ENCODE measurements at regions not wholly inside any gene's neighbourhood (a gene's known extent, or its start where the extent isn't known, plus 50 kb on each side); places are given as distances from the start of the nearest gene placed in this dataset.

DNA sequence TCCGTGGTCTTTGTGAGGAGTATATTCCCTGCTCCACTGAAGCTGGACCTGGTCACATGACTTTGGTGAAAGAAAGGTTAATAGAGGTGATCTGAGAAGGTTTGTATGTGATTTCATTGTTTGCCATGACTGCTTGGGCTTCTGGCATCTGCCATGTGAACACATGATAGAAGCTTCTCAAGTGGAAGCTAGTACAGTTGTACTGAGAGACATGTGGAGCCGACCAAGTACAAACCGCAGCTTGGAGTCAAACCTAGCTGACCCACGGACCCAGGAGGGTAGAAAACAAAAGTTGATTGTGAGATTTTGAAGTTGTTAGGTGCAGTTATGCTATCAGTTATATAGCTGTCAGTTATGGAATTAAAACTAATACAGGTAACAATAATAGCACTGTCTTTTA lies 140.4 kb downstream of the CARTPT start:
- Histone ChIP-seq H3K4me1 (ENCODE audit: insufficient read depth, low read length, poor library complexity, severe bottlenecking) (no peaks in the 10 kb centered on the region), H3K36me3 (ENCODE audit: insufficient read depth, low read length, poor library complexity, severe bottlenecking) (no peaks in the 10 kb centered on the region), H3K27me3 (replicated peaks; ENCODE audit: insufficient read depth, low read depth, low read length, poor library complexity) (no peaks in the 10 kb centered on the region), H3K9me3 (ENCODE audit: low read depth, low read length, poor library complexity, severe bottlenecking) (no peaks in the 10 kb centered on the region), H3K4me3 (ENCODE audit: low read depth, low read length, poor library complexity, severe bottlenecking) (no peak overlapping the region), H3K27ac (ENCODE audit: low read depth, low read length, poor library complexity, severe bottlenecking) (no peak overlapping the region)
- CTCF ChIA-PET, result no interaction called here
- intact Hi-C loops (cut with micrococcal nuclease; ENCODE audit: unreplicated experiment), result no loop called here
- no peak for DNase-seq (ENCODE audit: low spot score)
- no TSS peak for BruUV-seq (replicated peaks)
- TF ChIP-seq, protein P1, sequence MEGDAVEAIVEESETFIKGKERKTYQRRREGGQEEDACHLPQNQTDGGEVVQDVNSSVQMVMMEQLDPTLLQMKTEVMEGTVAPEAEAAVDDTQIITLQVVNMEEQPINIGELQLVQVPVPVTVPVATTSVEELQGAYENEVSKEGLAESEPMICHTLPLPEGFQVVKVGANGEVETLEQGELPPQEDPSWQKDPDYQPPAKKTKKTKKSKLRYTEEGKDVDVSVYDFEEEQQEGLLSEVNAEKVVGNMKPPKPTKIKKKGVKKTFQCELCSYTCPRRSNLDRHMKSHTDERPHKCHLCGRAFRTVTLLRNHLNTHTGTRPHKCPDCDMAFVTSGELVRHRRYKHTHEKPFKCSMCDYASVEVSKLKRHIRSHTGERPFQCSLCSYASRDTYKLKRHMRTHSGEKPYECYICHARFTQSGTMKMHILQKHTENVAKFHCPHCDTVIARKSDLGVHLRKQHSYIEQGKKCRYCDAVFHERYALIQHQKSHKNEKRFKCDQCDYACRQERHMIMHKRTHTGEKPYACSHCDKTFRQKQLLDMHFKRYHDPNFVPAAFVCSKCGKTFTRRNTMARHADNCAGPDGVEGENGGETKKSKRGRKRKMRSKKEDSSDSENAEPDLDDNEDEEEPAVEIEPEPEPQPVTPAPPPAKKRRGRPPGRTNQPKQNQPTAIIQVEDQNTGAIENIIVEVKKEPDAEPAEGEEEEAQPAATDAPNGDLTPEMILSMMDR (conservative IDR thresholded peaks at IDR 0.05; ENCODE audit: low read depth, low read length), result no peak
- TF ChIP-seq EZH2 (IDR thresholded peaks at IDR 0.05; ENCODE audit: borderline replicate concordance, low read depth, low read length, poor library complexity, severe bottlenecking), result no peak
- POLR2A ChIA-PET (ENCODE audit: low non-redundant PET), result no interaction called here

DNA sequence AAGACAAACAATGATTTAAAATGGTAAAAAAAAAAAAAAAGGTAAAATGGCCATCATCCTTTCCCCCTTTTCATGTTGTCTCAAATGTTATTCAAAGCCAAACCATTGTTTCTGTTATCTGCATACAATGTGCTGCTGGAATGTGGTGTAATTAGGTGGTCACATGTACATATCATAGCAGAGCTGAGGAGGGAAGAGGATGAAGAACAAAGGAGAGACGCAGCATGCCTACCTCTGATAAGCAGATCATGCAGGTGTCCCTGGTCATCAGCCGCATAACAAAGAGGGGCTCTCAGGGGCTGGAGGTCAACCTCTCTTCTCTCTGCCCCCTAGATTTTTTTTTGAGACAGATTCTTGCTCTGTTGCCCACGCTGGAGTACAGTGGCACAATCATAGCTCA lies 141.0 kb downstream of the CARTPT start:
- Histone ChIP-seq H3K4me3 (ENCODE audit: low read depth, low read length, poor library complexity, severe bottlenecking) (no peak overlapping the region), H3K27me3 (replicated peaks; ENCODE audit: insufficient read depth, low read depth, low read length, poor library complexity) (no peaks in the 10 kb centered on the region), H3K36me3 (ENCODE audit: insufficient read depth, low read length, poor library complexity, severe bottlenecking) (no peaks in the 10 kb centered on the region), H3K4me1 (ENCODE audit: insufficient read depth, low read length, poor library complexity, severe bottlenecking) (no peaks in the 10 kb centered on the region), H3K27ac (ENCODE audit: low read depth, low read length, poor library complexity, severe bottlenecking) (no peak overlapping the region), H3K9me3 (ENCODE audit: low read depth, low read length, poor library complexity, severe bottlenecking) (no peaks in the 10 kb centered on the region)
- TF ChIP-seq, protein P1 (conservative IDR thresholded peaks at IDR 0.05; ENCODE audit: low read depth, low read length), result no peak
- no peak for TF ChIP-seq EZH2 (IDR thresholded peaks at IDR 0.05; ENCODE audit: borderline replicate concordance, low read depth, low read length, poor library complexity, severe bottlenecking)
- POLR2A ChIA-PET (ENCODE audit: low non-redundant PET), result no interaction called here
- CTCF ChIA-PET, result no interaction called here
- no TSS peak for BruUV-seq (replicated peaks)
- intact Hi-C loops (cut with micrococcal nuclease; ENCODE audit: unreplicated experiment), result no loop called here
- no peak for DNase-seq (ENCODE audit: low spot score)

DNA sequence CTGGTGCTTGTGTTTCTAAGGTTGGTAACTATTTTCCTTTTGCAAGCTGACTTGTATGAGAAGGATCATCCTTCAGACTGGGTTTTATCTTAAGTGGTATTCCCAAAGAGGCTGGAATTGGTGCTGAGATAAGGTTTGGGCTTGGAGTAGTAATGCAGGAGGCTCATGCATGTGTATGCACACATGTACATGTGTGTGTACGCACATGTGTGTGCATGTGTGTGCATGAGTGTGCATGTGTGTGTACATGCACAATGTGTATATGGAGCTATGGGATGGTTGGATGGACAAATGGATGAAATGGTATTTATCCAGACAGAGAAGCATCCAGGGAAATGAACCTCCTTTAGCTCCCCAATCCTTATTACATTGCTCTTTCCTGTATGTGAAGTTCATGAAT lies 142.6 kb downstream of the CARTPT start:
- BruUV-seq (replicated peaks), result no TSS peak
- intact Hi-C loops (cut with micrococcal nuclease; ENCODE audit: unreplicated experiment), result no loop called here
- Histone ChIP-seq H3K4me3 (ENCODE audit: low read depth, low read length, poor library complexity, severe bottlenecking) (no peak overlapping the region), H3K36me3 (ENCODE audit: insufficient read depth, low read length, poor library complexity, severe bottlenecking) (no peaks in the 10 kb centered on the region), H3K27ac (ENCODE audit: low read depth, low read length, poor library complexity, severe bottlenecking) (no peak overlapping the region), H3K9me3 (ENCODE audit: low read depth, low read length, poor library complexity, severe bottlenecking) (no peaks in the 10 kb centered on the region), H3K4me1 (ENCODE audit: insufficient read depth, low read length, poor library complexity, severe bottlenecking) (no peaks in the 10 kb centered on the region), H3K27me3 (replicated peaks; ENCODE audit: insufficient read depth, low read depth, low read length, poor library complexity) (no peaks in the 10 kb centered on the region)
- CTCF ChIA-PET, result no interaction called here
- TF ChIP-seq EZH2 (IDR thresholded peaks at IDR 0.05; ENCODE audit: borderline replicate concordance, low read depth, low read length, poor library complexity, severe bottlenecking), result no peak
- TF ChIP-seq, protein P1 (conservative IDR thresholded peaks at IDR 0.05; ENCODE audit: low read depth, low read length), result no peak
- no peak for DNase-seq (ENCODE audit: low spot score)
- POLR2A ChIA-PET (ENCODE audit: low non-redundant PET), result no interaction called here
